ENCODE measurements at regions not wholly inside any gene's neighbourhood (a gene's known extent, or its start where the extent isn't known, plus 50 kb on each side); places are given as distances from the start of the nearest gene placed in this dataset.

GRCh38 chr6:2481307-2481706 is 235.9 kb upstream of the GMDS start:
- H3K36me3 ChIP-seq (ENCODE audit: low read depth): no peaks in the 10 kb centered on the region
- DNase-seq (ENCODE audit: low spot score) (no peak), ATAC-seq (ENCODE audit: low read depth) (no peak)
- TF ChIP-seq CTCF (IDR thresholded peaks at IDR 0.05; ENCODE audit: poor library complexity, severe bottlenecking): no peak
- H3K27ac ChIP-seq (ENCODE audit: poor library complexity, severe bottlenecking): no peak overlapping the region
- H3K4me1 ChIP-seq (ENCODE audit: insufficient read depth, poor library complexity, severe bottlenecking): peaks cover 6% of the 10 kb centered on the region
- no peaks in the 10 kb centered on the region for H3K27me3 ChIP-seq (ENCODE audit: insufficient read depth, poor library complexity, severe bottlenecking)
- H3K4me3 ChIP-seq (ENCODE audit: severe bottlenecking): no peak overlapping the region
- H3K9me3 ChIP-seq (ENCODE audit: severe bottlenecking): no peaks in the 10 kb centered on the region

- Histone ChIP-seq H3K4me1 (ENCODE audit: insufficient read depth, poor library complexity, severe bottlenecking) (peaks cover 9% of the 10 kb centered on the region), H3K4me3 (ENCODE audit: severe bottlenecking) (no peak overlapping the region), H3K36me3 (ENCODE audit: low read depth) (no peaks in the 10 kb centered on the region), H3K9me3 (ENCODE audit: severe bottlenecking) (no peaks in the 10 kb centered on the region), H3K27ac (ENCODE audit: poor library complexity, severe bottlenecking) (no peak overlapping the region), H3K27me3 (ENCODE audit: insufficient read depth, poor library complexity, severe bottlenecking) (no peaks in the 10 kb centered on the region)
- DNase-seq (ENCODE audit: low spot score): no peak
- ATAC-seq (ENCODE audit: low read depth): no peak
- no peak for TF ChIP-seq CTCF (IDR thresholded peaks at IDR 0.05; ENCODE audit: poor library complexity, severe bottlenecking)
Measured at GRCh38 chr6:2480267-2480966, 235.0 kb upstream of the GMDS start.

GRCh38 chr6:2478200-2478599 is 232.8 kb upstream of the GMDS start:
- no peaks in the 10 kb centered on the region for H3K9me3 ChIP-seq (ENCODE audit: severe bottlenecking)
- TF ChIP-seq CTCF (IDR thresholded peaks at IDR 0.05; ENCODE audit: poor library complexity, severe bottlenecking): no peak
- no peaks in the 10 kb centered on the region for H3K36me3 ChIP-seq (ENCODE audit: low read depth)
- H3K4me3 ChIP-seq (ENCODE audit: severe bottlenecking): no peak overlapping the region
- H3K4me1 ChIP-seq (ENCODE audit: insufficient read depth, poor library complexity, severe bottlenecking): peaks cover 9% of the 10 kb centered on the region
- no peaks in the 10 kb centered on the region for H3K27me3 ChIP-seq (ENCODE audit: insufficient read depth, poor library complexity, severe bottlenecking)
- DNase-seq (ENCODE audit: low spot score) (no peak), ATAC-seq (ENCODE audit: low read depth) (no peak)
- H3K27ac ChIP-seq (ENCODE audit: poor library complexity, severe bottlenecking): no peak overlapping the region

GRCh38 chr6:2477666-2478065 is 232.3 kb upstream of the GMDS start:
- peaks cover 9% of the 10 kb centered on the region for H3K4me1 ChIP-seq (ENCODE audit: insufficient read depth, poor library complexity, severe bottlenecking)
- no peaks in the 10 kb centered on the region for H3K27me3 ChIP-seq (ENCODE audit: insufficient read depth, poor library complexity, severe bottlenecking)
- H3K27ac ChIP-seq (ENCODE audit: poor library complexity, severe bottlenecking): no peak overlapping the region
- no peaks in the 10 kb centered on the region for H3K36me3 ChIP-seq (ENCODE audit: low read depth)
- H3K4me3 ChIP-seq (ENCODE audit: severe bottlenecking): no peak overlapping the region
- H3K9me3 ChIP-seq (ENCODE audit: severe bottlenecking): no peaks in the 10 kb centered on the region
- DNase-seq (ENCODE audit: low spot score) (no peak), ATAC-seq (ENCODE audit: low read depth) (no peak)
- TF ChIP-seq CTCF (IDR thresholded peaks at IDR 0.05; ENCODE audit: poor library complexity, severe bottlenecking): no peak

GRCh38 chr6:2477250-2477649 is 231.8 kb upstream of the GMDS start:
- no peak for TF ChIP-seq CTCF (IDR thresholded peaks at IDR 0.05; ENCODE audit: poor library complexity, severe bottlenecking)
- H3K27me3 ChIP-seq (ENCODE audit: insufficient read depth, poor library complexity, severe bottlenecking): no peaks in the 10 kb centered on the region
- H3K9me3 ChIP-seq (ENCODE audit: severe bottlenecking): no peaks in the 10 kb centered on the region
- H3K36me3 ChIP-seq (ENCODE audit: low read depth): no peaks in the 10 kb centered on the region
- ATAC-seq (ENCODE audit: low read depth) (no peak), DNase-seq (ENCODE audit: low spot score) (no peak)
- H3K27ac ChIP-seq (ENCODE audit: poor library complexity, severe bottlenecking): no peak overlapping the region
- peaks cover 9% of the 10 kb centered on the region for H3K4me1 ChIP-seq (ENCODE audit: insufficient read depth, poor library complexity, severe bottlenecking)
- no peak overlapping the region for H3K4me3 ChIP-seq (ENCODE audit: severe bottlenecking)

All from RWPE2 (cell line).